GM19238 (cell line): ENCODE measurements at regions not wholly inside any gene's neighbourhood (a gene's known extent, or its start where the extent isn't known, plus 50 kb on each side); places are given as distances from the start of the nearest gene placed in this dataset.

Experiments used
- DNase-seq: peaks from one replicate; pipeline ENCODE4 v3.0.0; 2011; ENCODE audit warnings: low spot score; ENCODE audit not compliant: insufficient read length

DNA sequence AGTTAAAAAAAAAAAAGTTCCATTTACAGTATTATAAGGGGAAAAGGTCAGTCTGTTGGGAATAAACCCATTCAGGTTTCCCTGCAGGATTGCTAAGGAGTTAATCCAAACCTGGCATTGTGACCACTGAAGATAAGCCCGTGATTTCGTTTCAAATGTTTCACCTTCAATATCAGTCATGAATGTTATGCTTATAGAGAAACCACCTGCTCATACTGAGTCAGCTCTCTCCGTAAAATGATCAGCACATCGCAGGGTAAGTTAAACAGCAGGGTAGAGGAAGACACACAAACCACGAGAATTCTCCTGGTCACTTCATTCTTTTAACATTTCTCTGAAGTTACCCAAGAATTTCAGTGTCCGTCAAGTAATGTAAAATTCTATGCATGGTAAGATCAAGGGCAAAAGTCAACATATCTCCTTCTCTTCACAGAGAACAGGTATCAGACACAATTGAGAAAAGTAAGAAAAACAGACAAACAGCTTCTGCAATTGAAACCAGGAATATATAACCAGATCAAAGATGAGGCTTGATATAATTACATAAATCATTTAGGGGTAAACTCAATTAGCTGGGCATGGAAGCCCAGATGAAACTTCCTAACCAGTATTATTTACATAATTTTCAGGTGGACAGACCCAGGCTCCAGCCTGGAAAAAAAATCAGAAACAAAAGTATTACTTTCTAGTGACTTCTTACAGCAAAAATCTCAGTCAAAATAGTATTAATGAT lies 67.6 kb upstream of the ARHGEF3 start:
- no peak for DNase-seq

DNA sequence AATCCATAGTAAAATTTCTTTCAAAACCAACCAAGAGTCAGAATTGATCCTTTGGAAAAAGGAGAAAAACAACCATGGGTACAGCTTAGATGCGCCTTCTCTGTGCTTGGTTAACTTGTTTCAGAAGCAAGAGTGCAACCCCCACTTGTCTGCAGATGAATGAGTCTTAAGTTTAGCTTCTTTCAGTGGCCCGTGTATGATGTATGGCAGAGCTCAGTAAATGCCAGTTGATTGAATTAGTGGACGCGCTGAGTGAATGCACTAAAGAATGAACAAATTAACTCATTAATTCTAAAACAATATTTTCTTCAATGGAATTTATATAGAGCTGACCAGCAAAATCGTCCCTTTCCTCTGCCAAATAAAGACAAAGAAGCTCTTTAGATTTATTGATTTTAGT lies 67.0 kb upstream of the ARHGEF3 start:
- no peak for DNase-seq

DNA sequence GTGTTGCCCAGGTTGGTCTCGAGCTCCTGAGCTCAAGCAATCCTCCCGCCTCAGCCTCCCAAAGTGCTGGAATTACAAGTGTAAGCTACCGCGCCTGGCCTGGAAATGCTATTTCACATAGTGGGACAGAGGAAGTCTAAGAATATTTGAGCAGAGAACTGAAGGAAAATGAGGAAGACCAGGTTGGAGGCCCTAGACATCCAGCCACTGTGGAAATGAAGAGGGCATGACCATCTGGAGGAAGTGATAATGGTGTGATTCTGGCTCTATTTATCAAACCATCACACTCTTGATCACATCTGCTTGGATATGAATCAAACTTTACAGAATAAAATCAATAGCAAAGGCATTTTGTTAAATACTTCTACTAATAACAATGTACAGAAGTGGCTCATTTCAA lies 65.9 kb upstream of the ARHGEF3 start:
- no peak for DNase-seq

DNA sequence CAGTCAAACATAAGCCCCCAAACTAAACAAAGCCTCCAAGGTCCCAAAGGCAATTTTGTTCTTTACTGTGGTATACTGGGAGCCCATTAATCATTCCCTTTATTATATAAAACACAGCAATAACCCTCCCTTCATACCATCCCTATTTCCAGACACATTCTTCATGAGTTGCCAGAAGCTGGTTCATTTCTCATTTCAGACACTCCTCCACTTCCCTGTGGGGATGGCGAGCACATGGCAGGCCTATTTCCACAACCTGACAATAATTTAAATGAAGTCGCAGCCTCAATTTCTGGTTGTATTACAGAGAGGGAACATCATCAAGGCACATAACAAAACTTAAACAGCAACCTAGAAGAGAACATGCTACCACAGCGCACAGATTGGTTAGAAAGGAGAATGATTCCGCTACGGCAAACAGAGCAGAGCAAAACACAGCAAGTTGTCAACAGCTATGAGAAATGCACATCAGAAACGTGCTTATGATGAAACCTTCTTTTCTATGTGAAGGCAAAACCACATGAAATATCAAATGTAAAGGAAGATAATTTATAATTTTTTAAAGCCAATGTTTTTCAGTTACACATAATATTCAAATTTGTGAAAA lies 63.3 kb upstream of the ARHGEF3 start:
- DNase-seq, result no peak

DNA sequence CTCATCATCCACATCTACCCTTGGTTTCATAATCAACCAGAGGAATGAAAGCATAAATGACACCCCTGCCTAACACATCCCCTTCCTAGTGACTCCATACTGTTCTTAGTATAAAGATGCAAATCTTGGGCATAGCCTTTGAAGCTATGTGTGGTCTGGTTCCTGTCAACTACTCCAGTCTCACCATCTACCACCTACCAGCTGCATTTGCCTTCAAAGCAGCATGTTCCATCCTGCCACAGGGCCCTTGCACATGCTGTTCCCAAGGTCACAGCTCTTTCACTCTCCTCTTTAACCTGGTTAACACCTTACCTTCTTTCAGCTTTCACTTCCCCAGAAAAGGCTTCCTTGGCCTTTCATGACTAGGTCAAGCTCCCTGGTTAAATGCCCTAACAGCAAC lies 62.3 kb upstream of the ARHGEF3 start:
- no peak for DNase-seq

DNA sequence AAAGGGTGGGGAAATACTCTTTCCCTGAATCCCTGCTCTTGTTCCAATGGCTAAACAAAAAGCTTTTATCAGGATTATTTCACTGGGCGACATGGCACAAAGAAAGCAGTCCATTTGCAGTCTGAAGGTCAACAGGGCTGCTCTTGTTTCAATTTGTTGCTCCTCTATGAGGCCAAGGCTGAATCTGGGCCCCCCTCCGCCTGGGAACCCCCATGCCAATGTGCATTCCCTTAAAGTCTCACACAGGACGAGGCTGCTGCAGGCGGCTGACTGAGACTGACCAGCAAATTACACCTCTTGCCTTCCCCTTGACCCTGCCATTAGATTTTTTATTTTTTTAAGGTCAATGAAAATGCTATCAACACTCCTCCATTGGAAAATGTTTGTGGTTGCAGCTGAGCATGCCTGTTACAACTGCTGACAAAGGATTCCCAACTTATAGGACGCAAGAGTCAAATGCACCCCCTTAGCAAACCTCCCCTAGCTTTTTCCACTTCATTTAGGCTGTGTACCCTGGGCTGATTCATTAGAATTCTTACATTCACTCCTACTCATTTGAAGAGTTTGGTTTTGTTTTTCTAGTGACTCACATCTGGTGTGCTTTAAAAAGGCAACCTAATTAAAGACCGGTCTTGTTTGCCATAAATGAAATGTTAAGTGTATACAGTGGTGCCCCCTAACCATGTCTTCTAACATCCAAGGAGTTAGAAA lies 60.8 kb upstream of the ARHGEF3 start:
- no peak for DNase-seq

DNA sequence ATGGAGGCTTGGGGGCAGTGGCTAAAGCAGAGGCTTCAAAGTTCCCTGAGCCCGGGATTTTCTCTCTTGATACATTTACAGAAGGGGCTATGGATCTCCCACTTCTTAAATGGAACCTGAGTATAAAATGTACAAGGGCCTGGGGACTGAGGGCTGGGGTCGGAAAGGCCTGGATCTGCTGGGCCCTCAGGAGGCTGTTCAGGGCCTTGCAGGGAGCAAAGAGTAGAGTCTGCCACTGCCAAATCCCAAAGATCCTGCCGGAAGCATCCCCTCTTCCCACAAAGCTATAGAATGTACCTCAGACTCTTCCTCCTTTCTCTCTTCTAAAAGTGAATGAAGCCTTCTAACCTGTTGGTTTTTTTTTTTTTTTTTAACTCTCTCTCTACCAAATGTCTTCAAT lies 59.8 kb upstream of the ARHGEF3 start:
- no peak for DNase-seq

DNA sequence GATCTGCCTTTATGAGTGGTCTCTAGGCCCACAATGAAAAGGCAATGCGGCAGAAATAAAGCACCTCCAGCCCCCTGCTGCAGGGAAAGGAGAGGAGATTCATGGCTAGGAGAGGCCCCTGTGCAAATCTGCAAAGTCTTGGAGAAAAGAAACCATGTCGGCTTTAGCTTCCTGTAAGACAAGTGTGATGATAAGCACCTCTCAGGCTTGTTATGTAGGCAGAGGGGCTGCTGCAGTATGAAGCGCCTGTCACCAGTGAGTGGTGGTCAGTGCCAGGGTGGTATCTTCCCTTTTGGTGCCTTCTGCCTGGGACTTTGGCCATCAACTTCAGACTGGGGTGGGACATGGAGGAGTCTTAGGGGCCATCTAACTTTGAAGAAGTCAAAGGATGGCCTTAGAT lies 59.2 kb upstream of the ARHGEF3 start:
- DNase-seq, result no peak

DNA sequence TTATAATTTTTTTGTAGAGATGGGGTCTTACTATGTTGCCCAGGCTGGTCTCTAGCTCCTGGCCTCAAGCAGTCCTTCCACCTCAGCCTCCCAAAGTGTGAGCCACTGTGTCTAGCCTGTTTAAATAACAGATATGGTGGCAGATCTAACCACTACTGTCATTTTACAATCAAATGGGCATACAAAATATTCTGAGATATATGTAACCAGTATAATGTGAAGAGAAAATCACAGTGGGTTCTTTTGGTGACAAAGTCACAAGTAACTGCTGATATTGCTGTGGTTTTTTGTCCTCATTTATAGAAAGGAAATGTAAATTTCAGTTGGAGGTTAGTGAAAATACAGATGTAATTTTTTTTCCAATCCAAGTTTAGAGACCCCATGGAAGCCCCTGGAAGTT lies 58.6 kb upstream of the ARHGEF3 start:
- DNase-seq, result no peak

DNA sequence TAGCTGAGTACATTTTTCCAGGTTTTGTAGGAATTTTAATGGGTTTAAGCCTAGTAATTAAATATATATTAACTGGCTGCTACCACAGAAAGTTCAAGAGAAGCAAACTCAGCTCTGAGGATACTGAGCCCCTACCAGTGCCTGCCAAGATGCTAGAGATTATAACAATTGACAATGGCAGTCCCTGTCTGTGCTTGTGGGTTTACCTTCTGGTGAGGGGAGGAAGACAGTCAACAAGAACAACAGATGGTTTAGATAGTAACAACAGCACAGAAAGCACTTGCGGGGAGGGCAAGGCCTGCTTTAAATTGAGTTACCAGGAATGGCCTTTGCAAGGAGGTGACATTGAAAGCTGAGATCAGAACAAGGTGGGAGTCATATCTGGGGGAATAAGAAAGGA lies 56.6 kb upstream of the ARHGEF3 start:
- DNase-seq, result no peak

DNA sequence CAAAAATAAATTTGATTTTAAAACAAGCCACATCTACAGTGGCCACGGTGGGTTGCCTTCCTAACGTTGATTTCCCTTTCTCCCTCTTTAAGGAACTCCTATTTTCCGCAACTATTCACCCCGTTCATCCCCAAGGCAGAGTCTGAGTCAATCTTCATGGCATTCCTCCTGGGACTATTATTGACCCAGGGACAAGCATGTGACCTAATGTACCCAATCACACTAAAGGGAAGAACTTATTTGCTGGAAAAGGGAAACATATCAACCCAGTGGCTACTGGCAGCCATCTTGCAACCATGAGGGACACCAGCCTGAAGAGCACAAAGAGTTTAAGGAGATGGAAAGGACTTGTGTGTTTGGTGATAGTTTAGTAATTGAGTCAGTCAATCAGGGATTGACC lies 55.4 kb upstream of the ARHGEF3 start:
- DNase-seq, result no peak

DNA sequence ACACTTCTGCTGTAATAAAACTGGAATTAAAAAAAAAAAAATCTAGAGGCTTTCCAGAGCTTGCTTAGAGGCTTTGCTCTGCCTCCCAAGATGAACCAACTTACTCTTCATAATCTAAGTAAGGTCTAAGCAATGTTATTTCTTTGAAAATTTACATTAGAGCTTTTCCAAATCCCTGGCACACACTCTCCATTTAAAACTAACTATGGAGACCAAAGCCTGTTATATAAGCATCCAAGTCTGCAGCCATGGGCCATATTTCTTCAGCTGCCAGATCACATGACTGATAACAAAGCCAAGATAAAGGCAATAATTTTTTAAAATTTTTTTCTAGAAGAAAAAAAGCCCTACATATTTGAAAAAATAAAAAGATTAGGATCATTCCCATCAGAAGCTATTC lies 55.0 kb upstream of the ARHGEF3 start:
- no peak for DNase-seq

DNA sequence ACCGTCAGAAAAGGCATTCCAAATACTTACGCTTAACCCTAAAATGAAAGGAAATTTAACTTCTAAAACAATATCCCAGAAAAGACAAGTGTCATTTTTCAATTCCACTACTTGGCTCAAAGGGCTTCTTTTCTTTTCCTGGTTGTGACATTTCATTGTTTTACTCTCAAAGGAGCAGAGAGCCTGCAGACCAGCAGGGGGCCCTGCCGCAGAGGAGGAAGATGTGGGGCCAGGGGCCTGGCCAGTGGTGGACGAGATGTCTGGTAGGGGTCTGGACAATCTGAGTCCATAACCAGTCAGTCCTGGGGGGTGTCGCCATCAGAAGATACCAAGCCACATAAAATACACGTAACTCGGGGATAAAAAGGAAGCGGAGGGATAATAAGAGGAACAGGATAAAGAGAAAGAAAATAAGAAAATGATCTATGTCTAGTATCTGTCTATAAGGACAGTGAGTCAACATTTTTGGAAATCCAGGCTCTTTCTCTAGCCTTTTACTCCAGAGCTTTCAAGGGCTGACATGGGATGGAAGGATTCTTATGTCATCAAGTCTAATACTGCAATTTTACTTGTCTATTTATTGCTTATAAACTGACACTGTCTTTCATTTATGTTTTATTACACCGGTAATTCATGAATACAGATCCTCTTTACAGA lies 54.2 kb upstream of the ARHGEF3 start:
- DNase-seq, result no peak

DNA sequence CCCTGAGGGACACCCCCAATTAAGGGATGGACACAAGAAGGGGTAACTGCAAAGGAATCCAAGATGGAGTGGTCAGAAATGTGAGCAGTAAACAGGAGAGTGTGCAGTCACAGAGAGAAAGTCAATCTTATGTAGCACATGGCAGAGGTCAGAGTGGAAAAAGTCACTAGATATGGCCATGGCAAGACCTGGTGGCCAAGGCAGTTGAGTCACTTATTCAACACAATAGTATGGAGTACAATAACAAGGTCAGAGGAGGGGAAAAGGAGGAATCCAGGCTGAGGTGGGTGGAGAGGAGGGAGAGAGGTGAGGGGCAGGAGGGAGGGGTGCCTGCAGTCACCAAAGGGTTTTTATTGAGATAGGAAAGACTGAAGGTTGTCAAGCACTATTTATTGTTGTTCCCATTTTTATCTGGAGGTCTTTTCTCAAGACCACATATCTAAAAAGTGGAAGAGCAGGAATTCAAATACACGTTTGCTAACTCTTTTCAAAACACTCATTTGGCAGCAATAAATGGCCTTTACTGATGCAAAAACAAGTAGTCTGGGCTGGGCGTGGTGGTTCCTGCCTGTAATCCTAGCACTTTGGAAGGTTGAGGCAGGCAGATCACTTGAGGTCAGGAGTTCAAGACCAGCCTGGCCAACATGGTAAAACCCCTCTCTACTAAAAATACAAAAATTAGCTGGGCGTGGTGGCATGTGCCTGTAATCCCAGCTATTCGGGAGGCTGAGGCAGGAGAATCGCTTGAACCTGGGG lies 53.3 kb upstream of the ARHGEF3 start:
- DNase-seq, result no peak

DNA sequence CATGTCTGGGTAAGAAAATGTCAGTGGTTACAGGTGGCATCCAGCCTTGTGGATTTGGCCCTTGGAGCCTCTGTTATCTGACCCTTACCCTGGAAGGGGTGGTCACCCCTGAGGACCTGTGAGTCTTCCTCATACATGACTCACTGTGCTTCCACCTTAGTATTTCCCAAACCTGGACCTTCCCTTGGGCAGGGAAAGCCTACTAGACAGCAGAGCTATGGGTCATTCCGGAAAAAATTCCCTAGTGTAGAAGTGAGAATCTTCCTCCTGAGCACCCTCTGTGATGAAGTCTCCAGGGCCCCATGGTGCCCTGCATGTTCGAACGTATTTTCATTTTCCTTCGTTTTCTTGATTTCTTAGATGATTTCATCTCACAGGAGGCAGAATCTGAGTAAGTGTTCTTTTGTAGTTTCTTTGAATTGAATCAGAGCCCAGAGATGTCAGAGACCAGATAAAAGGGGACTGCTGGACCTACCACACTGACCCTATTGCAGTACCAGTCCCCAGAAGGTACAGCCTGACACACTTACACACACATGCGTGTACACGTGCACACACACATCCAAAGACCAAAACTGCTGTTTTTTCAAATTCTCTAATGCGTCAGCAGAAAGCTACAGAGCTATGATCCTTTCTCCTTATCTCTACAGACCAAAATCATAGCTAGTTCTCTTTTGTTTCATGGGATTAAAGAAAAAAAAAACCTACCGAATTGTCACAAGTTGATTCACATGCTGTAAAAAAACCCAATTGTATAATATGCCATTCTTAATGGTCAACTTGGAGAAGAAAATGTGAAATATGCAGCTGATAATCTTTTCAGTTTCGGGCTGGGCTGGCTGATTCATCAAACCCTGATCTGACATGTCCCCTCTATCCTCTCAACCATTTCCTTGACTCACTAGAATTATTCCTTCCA lies 50.5 kb upstream of the ARHGEF3 start:
- DNase-seq, result no peak
